Esophagus muscularis mucosa (tissue), 3 donors: ENCODE measurements at regions not wholly inside any gene's neighbourhood (a gene's known extent, or its start where the extent isn't known, plus 50 kb on each side); places are given as distances from the start of the nearest gene placed in this dataset.

Experiments used
- POLR2AphosphoS5 ChIP-seq, 2 donors: sonication (generic); formaldehyde crosslinking; IDR thresholded peaks; one replicate each; pipeline ENCODE4 v1.6.1; 2017; ENCODE audit warnings: antibody characterized with exemption in 2 of 2
- TF ChIP-seq, protein P1 (sequence below), 3 experiments: fragments of 200-600 bp in 2 of 3; fragments of 450-650 bp in 1 of 3; sonication (generic) in 2 of 3; IDR thresholded peaks; one replicate each; pipeline ENCODE4 v1.5.1; 2017 to 2019; ENCODE audit warnings: antibody characterized with exemption in 3 of 3, mild to moderate bottlenecking in 2 of 3, moderate library complexity in 1 of 3

- TF ChIP-seq, protein P1, sequence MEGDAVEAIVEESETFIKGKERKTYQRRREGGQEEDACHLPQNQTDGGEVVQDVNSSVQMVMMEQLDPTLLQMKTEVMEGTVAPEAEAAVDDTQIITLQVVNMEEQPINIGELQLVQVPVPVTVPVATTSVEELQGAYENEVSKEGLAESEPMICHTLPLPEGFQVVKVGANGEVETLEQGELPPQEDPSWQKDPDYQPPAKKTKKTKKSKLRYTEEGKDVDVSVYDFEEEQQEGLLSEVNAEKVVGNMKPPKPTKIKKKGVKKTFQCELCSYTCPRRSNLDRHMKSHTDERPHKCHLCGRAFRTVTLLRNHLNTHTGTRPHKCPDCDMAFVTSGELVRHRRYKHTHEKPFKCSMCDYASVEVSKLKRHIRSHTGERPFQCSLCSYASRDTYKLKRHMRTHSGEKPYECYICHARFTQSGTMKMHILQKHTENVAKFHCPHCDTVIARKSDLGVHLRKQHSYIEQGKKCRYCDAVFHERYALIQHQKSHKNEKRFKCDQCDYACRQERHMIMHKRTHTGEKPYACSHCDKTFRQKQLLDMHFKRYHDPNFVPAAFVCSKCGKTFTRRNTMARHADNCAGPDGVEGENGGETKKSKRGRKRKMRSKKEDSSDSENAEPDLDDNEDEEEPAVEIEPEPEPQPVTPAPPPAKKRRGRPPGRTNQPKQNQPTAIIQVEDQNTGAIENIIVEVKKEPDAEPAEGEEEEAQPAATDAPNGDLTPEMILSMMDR (IDR thresholded peaks at IDR 0.05) = no peak
- TF ChIP-seq POLR2AphosphoS5 (IDR thresholded peaks at IDR 0.05) = no peak
Measured at GRCh38 chr5:20656262-20656661, 668.3 kb upstream of the CDH18 start.
